ENCODE measurements at regions not wholly inside any gene's neighbourhood (a gene's known extent, or its start where the extent isn't known, plus 50 kb on each side); places are given as distances from the start of the nearest gene placed in this dataset.
"Not testable (repeated sequence)": the region's sequence is repeated elsewhere in the genome, so short reads cannot be mapped to it uniquely, and the experiment has no call there.

DNA sequence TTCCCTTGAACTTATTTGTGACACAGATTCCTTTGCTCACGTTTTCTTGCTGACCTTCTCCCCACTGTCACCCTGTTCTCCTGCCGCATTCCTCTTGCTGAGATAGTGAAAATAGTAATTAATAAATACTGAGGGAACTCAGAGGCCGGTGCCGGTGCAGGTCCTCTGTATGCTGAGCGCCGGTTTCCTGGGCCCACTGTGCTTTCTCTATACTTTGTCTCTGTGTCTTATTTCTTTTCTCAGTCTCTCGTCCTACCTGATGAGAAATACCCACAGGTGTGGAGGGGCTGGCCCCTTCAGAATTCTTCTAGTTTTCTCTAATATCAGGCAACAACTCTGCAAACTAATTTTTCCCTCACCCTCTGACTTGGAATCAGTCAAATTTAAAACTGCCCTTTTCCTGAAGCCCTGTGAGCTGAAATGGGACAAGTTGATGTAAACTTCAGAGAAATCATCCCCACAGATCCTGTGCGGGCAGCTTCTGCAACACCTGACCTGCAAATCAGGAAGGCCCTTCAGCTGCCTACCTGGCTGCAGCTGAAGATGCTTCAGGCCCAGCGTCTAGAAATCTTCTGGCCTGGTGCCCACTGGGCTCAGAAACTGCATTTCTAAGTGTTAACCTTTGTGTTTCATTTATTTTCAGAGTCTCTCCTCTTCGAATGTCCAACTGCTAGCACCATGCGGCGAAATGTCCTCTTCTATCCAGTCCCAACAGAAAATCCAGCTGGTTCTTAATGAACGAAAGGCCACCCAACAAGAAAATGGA is 149.7 kb downstream of the TMEM121 start:
- not testable (repeated sequence) for DNase-seq (ENCODE audit: low read depth in 2 of 3, low spot score in 1 of 3)

DNA sequence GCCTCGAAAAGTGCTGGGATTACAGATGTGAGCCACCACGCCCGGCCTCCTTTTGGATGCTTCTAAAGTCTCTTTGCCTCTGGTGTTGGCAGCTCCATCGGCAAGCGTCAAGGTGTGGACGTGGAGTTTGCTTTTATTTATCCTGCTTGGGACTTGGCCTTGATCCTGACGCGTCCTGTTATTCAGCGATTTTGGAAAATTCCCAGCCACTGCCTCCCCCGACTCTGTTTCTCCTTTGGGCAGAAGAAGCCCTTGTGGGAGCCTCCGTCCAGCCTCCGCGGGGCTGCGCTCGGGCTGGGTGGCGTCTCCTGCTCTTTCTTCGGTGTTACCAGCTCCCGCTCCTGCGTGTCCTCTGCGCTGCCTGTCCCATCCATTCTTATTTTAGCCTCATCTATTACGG is 151.7 kb downstream of the TMEM121 start:
- not testable (repeated sequence) for DNase-seq (ENCODE audit: low read depth in 2 of 3, low spot score in 1 of 3)

DNA sequence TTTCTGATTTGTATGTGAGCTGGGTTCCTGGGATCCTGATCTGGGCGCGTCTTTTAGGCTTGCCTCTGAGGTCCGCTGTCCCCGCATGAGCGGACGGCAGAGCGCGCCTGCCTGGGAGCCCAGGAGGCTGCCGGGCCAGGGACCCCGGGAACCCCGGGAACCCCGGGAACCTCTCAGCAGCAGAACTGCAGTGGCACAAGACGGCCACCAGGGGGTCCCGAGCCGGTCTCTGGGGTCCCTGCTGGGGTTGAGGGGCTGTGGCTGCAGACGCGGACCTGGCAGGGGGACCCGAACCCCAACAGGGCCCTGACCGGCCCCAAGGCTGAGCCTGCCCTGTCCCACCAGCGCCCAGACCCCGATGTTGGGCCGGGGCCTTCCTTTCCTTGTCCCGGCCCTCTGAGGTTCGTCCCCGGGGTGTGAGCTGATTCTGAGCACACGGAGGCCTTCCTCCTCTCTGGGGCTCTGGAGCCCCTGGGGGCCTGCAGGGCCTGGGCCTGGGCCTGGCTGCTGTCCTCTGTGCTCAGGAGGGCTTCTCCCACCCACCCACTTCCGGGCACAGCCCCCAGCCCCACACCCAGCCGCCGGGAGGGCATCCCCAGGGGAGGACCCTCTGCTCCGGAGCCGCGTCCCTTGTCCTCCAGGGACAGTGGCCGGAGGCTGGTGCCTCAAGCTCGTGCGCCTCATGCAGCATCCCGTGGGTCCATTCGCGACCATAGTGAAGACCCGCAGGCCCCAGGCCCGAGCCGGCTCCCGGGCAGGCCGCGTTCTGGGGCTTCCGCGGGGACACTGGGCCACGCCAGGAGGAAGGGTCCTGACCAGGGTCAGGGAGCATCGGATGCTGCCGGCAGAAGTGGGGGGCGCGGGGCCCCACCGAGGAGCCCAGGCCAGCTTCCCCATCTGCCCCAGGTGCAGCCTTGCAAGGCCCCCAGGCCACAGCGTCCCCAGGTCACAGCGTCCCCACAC is 152.9 kb downstream of the TMEM121 start:
- DNase-seq (ENCODE audit: low read depth in 2 of 3, low spot score in 1 of 3), result not testable (repeated sequence)

DNA sequence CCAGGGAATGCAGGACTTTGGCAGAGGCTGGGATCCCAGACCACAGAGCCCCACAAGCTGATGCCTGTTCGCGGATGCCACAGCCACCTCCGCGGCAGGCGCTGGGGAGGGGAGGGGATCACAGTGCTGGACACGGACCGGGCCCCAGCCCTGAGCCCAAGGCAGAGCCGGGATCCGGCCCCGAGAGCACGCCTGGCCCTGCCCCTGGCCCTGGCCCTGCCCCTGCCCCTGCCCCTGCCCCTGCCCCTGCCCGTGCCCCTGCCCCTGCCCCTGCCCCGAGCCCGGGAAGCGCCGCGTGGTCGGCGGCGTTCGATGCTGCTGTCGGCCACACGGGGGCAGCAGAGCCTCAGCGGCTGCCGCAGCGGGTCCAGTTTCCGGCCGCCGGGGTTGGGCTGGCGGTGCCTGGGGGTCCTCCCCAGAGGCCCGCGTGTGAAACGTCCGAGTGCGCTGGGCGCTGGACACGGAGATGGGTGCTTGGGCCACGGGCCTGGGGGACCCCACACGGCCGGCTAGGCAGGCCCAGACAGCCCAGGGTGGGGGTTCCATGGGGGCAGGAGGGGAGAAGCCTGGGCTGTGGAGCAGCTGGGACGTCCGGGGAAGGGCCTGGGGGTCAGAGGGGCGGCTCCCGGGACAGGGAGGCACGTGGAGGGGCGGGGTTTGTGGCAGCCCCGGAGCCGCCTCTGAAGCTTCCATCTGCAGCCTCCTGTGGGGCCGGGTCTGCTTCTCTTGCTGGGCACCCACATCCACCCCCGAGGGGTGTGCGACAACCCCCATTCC is 153.8 kb downstream of the TMEM121 start:
- DNase-seq (ENCODE audit: low read depth in 2 of 3, low spot score in 1 of 3), result peak; percentile 6 to 16 (median 6)

DNA sequence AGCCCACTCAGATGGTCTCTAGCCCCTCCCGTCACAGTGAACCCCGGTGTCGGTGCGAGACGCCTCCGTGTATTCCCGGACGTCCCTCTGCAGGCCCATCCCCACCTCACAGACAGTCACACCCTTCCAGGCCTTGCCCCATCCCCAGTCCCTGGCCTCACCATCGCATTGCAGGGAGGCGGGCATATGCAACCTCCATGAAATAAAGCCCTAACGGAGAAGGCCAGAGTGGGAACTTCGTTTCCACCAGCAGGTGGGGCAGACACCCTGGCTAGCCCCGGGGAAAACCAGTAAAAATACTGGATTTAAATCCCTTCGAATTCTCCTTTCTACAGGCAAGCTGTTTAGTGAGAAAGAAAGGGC is 154.3 kb downstream of the TMEM121 start:
- DNase-seq (ENCODE audit: low read depth in 2 of 3, low spot score in 1 of 3), result not testable (repeated sequence)

DNA sequence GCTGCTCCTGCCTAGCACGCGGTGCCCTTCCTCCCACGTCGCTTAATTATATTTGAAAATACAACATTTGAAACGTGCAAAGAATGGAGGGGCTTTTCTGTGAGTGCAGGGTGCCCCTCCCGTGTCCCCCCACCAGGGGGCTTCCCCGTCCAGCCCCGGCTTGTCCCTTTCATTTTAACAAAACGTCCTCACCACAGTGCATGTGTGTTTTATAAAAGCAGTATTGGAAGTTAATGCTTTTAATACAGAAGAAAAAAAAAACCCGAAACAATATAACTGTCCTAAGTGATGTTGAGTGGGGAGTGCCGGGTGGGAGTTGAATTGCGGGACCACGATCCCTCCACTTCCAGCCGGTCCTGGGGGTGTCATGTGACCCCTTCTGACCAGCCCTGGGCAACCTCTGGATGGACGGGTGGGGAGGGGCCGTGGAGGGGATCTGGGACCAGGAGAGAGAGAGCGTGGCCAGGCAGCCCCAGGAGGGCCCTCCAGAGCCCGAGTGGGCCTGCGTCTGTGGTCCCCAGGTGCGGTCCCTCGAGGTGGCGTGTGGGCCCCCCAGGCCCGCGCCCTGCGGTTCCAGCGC is 155.3 kb downstream of the TMEM121 start:
- not testable (repeated sequence) for DNase-seq (ENCODE audit: low read depth in 2 of 3, low spot score in 1 of 3)

DNA sequence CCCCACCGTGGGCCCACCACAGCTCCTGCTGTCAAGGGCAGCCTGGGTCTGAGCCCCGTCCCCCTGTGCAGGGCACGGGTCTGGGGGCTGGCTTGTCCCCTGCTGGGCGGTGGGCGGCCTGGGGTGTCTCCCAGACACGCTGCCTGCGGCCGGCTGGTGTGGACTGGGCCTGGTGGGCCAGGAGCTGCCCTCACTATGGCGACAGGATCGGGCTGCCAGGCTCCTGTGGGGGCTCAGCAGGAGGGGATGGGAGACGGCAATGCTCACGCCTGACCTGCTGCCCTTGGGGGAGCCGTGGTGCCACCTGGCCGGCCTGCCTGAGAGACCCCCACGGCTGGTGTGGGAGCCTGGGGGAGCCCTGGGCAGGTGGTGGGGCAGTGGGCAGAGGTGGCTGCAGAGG is 156.1 kb downstream of the TMEM121 start:
- not testable (repeated sequence) for DNase-seq (ENCODE audit: low read depth in 2 of 3, low spot score in 1 of 3)

DNA sequence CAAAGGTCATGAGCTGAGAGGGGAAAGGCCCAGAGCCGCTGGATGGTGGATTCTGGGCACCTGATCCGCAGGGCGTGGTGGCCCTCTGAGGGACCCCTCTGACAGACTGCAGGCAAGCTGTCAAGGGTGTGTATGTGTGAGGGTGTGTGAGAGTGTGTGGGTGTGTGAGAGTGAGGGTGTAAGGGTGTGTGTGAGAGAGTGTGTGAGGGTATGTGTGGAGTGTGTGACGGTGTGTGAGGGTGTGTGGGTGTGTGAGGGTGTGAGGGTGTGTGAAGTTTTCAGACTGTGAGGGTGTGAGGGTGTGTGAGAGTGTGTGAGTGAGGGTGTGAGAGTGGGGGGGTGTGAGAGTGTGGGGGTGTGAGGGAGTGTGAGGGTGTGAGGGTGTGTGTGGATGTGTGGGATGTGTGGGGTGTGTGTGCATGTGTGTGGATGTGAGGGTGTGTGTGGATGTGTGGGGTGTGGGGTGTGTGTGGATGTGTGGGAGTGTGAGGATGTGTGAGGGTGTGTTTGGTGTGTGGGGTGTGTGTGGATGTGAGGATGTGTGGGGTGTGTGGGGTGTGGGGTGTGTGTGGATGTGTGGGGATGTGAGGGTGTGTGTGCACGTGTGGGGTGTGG is 156.7 kb downstream of the TMEM121 start:
- DNase-seq (ENCODE audit: low read depth in 2 of 3, low spot score in 1 of 3), result no peak

DNA sequence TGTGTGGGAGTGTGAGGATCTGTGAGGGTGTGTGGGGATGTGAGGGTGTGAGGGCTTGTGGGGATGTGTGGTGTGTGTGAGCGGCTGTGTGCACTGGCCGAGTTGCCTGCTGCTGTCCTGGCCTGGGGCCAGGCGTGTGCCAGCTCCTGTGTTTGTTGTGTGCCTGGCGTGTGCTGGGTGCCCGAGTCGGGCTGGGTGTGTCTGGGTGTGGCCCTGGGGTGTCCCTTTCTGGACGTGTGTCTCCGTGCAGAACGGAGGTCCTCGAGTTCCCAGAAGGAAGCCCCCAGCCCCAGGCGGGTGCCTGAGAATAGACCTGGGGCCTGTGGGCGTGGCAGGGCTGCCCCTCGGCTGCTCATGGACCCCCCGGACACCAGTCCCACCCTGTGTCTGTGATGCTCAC is 157.7 kb downstream of the TMEM121 start:
- not testable (repeated sequence) for DNase-seq (ENCODE audit: low read depth in 2 of 3, low spot score in 1 of 3)

DNA sequence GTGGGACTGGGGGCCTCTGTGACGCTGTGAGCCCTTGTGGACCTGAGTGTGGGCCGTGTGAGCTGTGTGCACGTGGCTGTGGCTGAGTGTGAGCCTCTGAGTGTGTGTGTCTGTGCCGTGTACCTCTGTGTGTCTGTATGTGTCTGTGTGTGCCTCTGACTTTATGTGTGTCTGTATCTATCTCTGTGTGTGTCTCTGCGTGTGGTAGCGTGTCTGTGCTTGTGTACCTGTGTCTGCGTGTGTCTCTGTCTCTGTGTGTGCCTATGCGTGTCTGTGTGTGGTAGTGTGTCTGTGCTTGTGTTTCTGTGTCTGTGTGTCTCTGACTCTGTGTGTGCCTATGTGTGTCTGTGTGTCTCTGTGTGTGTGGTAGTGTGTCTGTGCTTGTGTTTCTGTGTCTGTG is 158.2 kb downstream of the TMEM121 start:
- DNase-seq (ENCODE audit: low read depth in 2 of 3, low spot score in 1 of 3), result not testable (repeated sequence)

DNA sequence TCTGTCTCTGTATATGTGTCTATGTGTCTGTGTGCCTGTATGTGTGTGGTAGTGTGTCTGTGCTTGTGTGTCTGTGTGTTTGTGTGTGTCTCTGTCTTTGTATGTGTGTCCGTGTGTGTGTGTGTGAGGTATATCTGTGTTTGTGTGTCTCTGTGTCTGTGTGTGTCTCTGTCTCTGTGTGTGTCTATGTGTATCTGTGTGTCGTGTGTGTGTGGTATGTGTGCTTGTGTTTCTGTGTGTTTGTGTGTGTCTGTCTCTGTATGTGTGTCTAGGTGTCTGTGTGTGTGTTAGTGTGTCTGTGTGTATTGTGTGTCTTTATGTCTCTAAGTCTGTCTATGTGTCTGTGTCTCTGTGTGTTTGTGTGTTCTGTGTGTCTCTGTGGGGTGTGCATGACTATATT is 158.6 kb downstream of the TMEM121 start:
- DNase-seq (ENCODE audit: low read depth in 2 of 3, low spot score in 1 of 3), result no peak

DNA sequence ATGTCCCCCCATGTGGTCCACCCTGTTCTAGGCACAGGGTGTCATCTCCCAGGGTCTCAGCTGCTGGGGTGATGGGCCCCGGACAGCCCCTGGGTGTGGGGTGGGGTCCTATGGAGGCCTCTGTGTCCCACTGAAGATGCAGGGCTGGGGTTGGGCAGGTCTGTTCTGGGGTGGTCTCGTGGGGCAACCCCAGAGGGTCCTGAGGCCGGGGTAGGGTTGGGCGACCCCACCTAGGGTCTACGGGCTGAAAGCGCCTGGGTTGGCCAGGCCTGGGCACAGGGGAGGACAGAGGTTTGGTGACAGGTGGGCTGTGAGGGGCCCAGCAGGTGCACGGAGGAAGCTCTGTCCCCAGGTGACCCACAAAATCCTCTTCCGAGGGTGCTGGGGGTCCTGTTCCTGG is 159.2 kb downstream of the TMEM121 start:
- not testable (repeated sequence) for DNase-seq (ENCODE audit: low read depth in 2 of 3, low spot score in 1 of 3)

DNA sequence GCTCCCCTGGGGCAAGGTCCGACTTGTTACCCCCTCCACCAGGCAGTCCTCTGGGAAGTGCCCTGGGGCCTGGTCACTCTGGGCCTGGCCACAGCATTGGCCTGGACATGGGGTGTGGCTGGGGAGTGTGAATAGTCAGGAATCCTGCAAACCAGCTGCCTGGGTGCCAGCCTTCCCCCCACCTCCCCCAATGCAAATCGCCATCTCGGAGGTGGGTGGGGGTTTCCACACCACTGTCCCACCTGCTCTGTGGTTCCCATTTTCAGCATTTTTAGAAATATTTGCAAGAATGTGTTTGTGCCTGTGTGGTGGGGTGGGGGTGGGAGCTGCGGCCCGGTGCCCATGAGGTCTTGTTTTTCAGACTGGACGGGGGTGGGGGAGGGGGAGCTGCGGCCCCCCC is 159.7 kb downstream of the TMEM121 start:
- not testable (repeated sequence) for DNase-seq (ENCODE audit: low read depth in 2 of 3, low spot score in 1 of 3)

DNA sequence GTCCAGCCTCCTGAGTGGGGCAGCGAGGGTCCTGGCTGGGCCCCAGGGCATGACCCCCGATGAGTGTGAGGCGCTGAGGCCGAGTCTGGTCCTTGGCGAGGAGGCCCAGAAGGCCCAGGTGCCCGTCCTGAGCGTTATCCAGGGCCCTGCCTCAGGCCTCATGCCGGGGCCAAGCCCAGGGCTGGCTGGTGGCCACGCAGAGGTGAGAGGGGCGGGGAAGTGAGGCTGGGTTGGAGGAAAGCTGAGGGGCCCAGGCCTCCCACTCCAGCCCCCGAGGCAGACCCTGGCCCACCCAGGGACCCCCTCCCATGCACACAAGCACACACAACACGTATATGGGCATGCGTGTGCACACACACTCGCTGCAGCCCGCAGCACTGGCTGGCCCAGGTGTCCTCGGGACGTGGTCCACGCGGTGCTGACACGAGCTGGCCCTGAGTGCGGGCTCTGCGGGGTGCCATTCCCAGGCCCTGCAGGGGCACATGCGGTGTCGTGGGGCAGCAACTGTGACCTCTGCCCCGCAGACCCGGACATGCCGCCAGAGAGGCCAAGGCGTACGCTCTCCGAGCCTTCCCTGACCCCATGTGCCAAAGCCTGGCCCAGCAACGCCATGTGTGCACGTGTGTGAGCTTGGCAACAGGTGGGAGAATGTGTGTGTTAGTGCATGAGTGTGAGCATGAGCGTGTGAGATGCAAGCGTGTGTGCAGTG is 160.2 kb downstream of the TMEM121 start:
- not testable (repeated sequence) for DNase-seq (ENCODE audit: low read depth in 2 of 3, low spot score in 1 of 3)

DNA sequence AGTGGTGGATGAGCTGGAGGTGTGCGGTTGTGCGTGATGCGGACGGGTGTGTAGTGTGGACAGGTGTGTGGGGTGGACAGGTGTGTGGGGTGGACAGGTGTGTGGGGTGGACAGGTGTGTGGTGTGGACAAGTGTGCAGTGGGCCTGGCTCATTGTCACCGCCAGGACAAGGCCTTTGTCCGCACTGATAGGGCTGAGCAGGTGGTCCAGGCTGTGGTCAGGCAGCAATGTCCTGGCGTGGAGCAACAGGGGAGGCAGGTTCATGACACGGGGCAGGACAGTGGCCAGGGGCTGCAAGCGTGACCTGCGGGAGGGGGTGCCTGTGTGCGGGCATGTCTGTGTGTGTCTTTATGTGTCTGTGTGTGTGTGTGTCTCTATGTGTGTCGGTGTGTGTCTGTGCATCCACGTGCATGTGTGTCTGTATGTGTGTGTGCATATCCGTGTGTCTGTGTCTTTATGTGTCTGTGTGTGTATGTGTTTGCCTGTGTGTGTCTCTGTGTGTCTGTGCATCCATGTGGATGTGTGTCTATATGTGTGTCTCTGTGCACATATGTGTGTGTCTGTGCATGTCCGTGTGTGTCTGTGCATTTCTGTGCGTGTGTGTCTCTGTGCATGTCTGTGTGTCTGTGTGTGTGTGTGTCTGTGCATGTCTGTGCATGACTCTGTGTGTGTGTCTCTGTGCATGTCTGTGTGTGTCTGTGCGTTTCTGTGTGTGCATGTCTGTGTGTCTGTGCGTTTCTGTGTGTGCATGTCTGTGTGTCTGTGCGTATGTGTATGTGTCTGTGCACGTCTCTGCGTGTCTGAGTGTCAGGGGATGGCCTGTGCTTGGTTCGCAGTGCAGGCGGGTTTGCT is 161.0 kb downstream of the TMEM121 start:
- DNase-seq (ENCODE audit: low read depth in 2 of 3, low spot score in 1 of 3), result not testable (repeated sequence)

DNA sequence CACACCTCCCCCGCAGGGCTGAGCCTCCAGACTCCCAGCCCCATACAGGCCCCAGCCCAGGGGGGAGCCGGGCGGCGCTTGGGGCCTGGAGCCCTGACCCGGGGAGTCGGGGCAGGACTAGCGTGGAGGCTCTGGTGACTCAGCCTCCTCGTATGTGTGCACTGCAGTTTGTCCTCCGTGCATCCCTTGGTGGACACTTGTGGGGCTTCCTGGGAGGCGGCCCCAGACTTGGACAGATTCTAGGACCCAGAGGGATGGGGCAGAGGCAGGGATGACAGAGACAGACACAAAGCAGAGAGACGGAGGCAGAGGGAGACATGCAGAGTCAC is 161.6 kb downstream of the TMEM121 start:
- DNase-seq (ENCODE audit: low read depth in 2 of 3, low spot score in 1 of 3), result not testable (repeated sequence)

DNA sequence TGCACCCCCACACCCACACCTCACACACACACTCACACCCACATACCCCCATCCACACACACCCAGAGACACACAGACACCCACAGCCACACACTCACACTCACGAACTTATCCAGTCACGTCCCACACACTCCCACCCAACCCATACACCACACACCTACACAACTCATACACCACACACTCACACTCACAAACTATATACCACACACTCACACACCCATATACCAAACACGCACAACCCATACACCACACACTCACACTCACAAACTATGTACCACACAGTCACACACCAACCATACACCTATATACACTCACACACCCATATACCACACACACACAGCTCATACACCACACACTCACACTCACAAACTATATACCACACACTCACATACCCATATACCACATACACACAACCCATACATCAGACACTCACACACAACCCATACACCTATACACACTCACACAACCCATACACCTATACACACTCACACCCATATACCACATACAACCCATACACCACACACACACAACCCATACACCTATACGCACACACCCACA is 162.4 kb downstream of the TMEM121 start:
- not testable (repeated sequence) for DNase-seq (ENCODE audit: low read depth in 2 of 3, low spot score in 1 of 3)

DNA sequence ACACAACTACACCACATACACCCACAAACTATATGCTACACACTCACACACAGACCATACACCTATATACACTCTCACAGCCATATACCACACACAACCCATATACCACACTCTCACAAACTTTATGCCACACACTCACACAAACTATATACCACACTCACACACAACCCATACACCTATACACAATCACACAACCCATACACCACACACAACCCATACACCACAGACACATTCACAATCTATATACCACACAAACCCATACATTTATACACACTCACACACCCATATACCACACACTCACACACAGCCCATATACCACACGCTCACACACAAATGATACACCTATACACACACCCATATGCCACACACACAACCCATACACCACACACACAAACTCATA is 163.3 kb downstream of the TMEM121 start:
- DNase-seq (ENCODE audit: low read depth in 2 of 3, low spot score in 1 of 3), result no peak

DNA sequence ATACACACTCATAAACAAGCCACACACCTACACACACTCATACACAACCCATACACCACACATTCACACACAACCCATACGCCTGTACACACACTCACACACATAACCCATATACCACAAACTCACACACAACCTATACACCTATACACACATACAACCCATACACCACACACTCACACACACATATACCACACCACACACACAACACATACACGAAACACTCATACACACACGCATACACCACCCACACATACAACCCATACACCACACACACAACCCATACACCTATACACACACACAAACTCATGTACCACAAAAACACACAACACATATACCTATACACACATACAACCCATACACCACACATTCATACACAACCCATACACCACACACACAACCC is 164.3 kb downstream of the TMEM121 start:
- DNase-seq (ENCODE audit: low read depth in 2 of 3, low spot score in 1 of 3), result no peak

Measured in stimulated activated CD4-positive, alpha-beta T cell treated with anti-CD3 and anti-CD28 coated beads, Interleukin-12 subunit alpha, Interleukin-12 subunit beta, amount 100 ng/mL, for 48 hours (primary cell).